Endothelial cell of umbilical vein (primary cell): ENCODE measurements at regions not wholly inside any gene's neighbourhood (a gene's known extent, or its start where the extent isn't known, plus 50 kb on each side); places are given as distances from the start of the nearest gene placed in this dataset.

Experiments used
- BruUV-seq: library from RNA; stranded (reverse); fragments of 400-500 nt; replicated peaks from 2 replicates; lab custom pipeline; 2021; lab: Mats Ljungman, UMichigan
- CTCF ChIA-PET: fragments of 300-600, 350-600 bp; sonication (Branson Sonifier 250); formaldehyde crosslinking; loops from one replicate; lab custom pipeline; 2021; ENCODE audit warnings: antibody characterized with exemption, inconsistent platforms; lab: Charles Lee
- POLR2A ChIA-PET: fragments of 300-600, 350-600 bp; sonication (Branson Sonifier 250); formaldehyde crosslinking; loops from one replicate; lab custom pipeline; 2021; ENCODE audit warnings: antibody characterized with exemption, inconsistent platforms; lab: Charles Lee
- DNase-seq: peaks from one replicate; pipeline ENCODE4 v3.0.0-alpha.2; 2011; ENCODE audit warnings: low read depth, low spot score
- FAIRE-seq: peaks from 2 replicates; lab custom pipeline; 2011; peaks lifted over from hg19 to GRCh38; lab: Jason Lieb, UNC
- H2AFZ ChIP-seq: 2 replicates; pipeline ENCODE4 v1.6.0; 2012; ENCODE audit warnings: low read depth, low read length, control low read depth, inconsistent platforms
- H3K27ac ChIP-seq: 2 replicates; pipeline ENCODE4 v1.5.1; 2011; ENCODE audit warnings: low read depth, mild to moderate bottlenecking, control low read depth, low read length, moderate library complexity; ENCODE audit not compliant: insufficient read depth
- H3K27me3 ChIP-seq, 2 experiments: 2 replicates each; pipeline versions ENCODE4 v1.6.0 to v1.6.1; 2011; ENCODE audit warnings: low read length in 2 of 2, mixed read lengths in 1 of 2; ENCODE audit not compliant: control insufficient read depth in 2 of 2, insufficient read depth in 2 of 2
- H3K36me3 ChIP-seq, 2 experiments: 2 replicates in 1 of 2; 3 replicates in 1 of 2; pipeline ENCODE4 v1.5.1; 2011; ENCODE audit warnings: low read length in 2 of 2, mild to moderate bottlenecking in 1 of 2, moderate library complexity in 1 of 2; ENCODE audit not compliant: control insufficient read depth in 2 of 2, insufficient read depth in 2 of 2; ENCODE audit errors: extremely low read depth in 1 of 2
- H3K4me1 ChIP-seq: 3 replicates; pipeline ENCODE4 v1.5.1; 2011; ENCODE audit warnings: mild to moderate bottlenecking, low read length; ENCODE audit not compliant: control insufficient read depth, insufficient read depth; ENCODE audit errors: extremely low read depth
- H3K4me2 ChIP-seq: 2 replicates; pipeline ENCODE4 v1.6.1; 2011; ENCODE audit warnings: low read length, control low read depth, mixed read lengths; ENCODE audit not compliant: insufficient read depth
- H3K4me3 ChIP-seq, 3 experiments: fragments of 200-600 bp in 1 of 3; sonication (generic), shearing (Covaris generic) in 1 of 3; replicated peaks in 1 of 3; 2 replicates each; pipeline ENCODE4 v1.5.1; 2011 to 2016; ENCODE audit warnings: control low read depth in 3 of 3, low read length in 3 of 3, mild to moderate bottlenecking in 2 of 3, inconsistent platforms in 1 of 3, low read depth in 1 of 3, moderate library complexity in 1 of 3; ENCODE audit not compliant: insufficient read depth in 1 of 3
- H3K79me2 ChIP-seq: 2 replicates; pipeline ENCODE4 v1.6.0; 2012; ENCODE audit warnings: low read length, inconsistent platforms; ENCODE audit not compliant: control insufficient read depth, insufficient read depth
- H3K9ac ChIP-seq: replicated peaks from 2 replicates; pipeline ENCODE3; 2011; ENCODE audit warnings: low read length, control low read depth; ENCODE audit not compliant: insufficient read depth; ENCODE audit errors: extremely low read depth
- H3K9me1 ChIP-seq: replicated peaks from 3 replicates; pipeline ENCODE4 v1.6.0; 2011; ENCODE audit warnings: mild to moderate bottlenecking, low read length; ENCODE audit not compliant: control insufficient read depth, insufficient read depth; ENCODE audit errors: extremely low read depth
- H3K9me3 ChIP-seq: replicated peaks from 2 replicates; pipeline ENCODE4 v1.5.1; 2012; ENCODE audit warnings: low read length, inconsistent platforms; ENCODE audit not compliant: control insufficient read depth, insufficient read depth
- H4K20me1 ChIP-seq: replicated peaks from 2 replicates; pipeline ENCODE3; 2011; ENCODE audit warnings: mild to moderate bottlenecking, low read length; ENCODE audit not compliant: control insufficient read depth, insufficient read depth; ENCODE audit errors: extremely low read depth
- EZH2 ChIP-seq: IDR thresholded peaks from 2 replicates; pipeline ENCODE4 v1.6.1; 2012; ENCODE audit warnings: borderline replicate concordance, low read depth, mild to moderate bottlenecking, moderate library complexity, low read length, inconsistent platforms; ENCODE audit not compliant: severe bottlenecking
- FOS ChIP-seq: IDR thresholded peaks from 2 replicates; pipeline ENCODE4 v1.6.1; 2011; ENCODE audit warnings: mild to moderate bottlenecking, low read length, moderate library complexity, borderline replicate concordance; ENCODE audit not compliant: insufficient read depth
- GATA2 ChIP-seq: IDR thresholded peaks from 2 replicates; pipeline ENCODE4 v1.7.0; 2011; ENCODE audit warnings: low read depth, mild to moderate bottlenecking, moderate library complexity, mixed read lengths, low read length; ENCODE audit not compliant: insufficient read length, insufficient read depth
- JUN ChIP-seq: IDR thresholded peaks from 2 replicates; pipeline ENCODE4 v1.6.1; 2011; ENCODE audit warnings: borderline replicate concordance, low read depth; ENCODE audit not compliant: insufficient read length, insufficient read depth
- MAX ChIP-seq: IDR thresholded peaks from 2 replicates; pipeline ENCODE4 v1.6.1; 2011; ENCODE audit not compliant: insufficient read depth, insufficient read length
- MYC ChIP-seq: IDR thresholded peaks from one replicate; pipeline ENCODE4 v1.6.1; 2011; ENCODE audit warnings: mild to moderate bottlenecking, low read depth, low read length
- POLR2A ChIP-seq: IDR thresholded peaks from 2 replicates; pipeline ENCODE4 v1.6.1; 2012; ENCODE audit warnings: low read depth, mild to moderate bottlenecking, control low read depth, low read length
- POLR2AphosphoS5 ChIP-seq: IDR thresholded peaks from 2 replicates; pipeline ENCODE4 v1.6.1; 2012; ENCODE audit warnings: low read depth, mild to moderate bottlenecking, control low read depth, low read length, moderate library complexity; ENCODE audit not compliant: insufficient read depth
- dilution Hi-C: fragments of 300-500 bp; cut with MboI; formaldehyde crosslinking; loops from one replicate; pipeline ENCODE4 v1.15.0; 2019; ENCODE audit warnings: low sequenced_read_pairs; ENCODE audit not compliant: extremely low pct_ligation_motif_present
- intact Hi-C: fragments of 100-400 bp; cut with micrococcal nuclease; formaldehyde crosslinking; loops from one replicate; pipeline ENCODE4 v1.10.0; 2022
- TF ChIP-seq, protein P1 (sequence below), 2 donors: IDR thresholded peaks; 1 replicate in 1 of 2; 2 replicates in 1 of 2; pipeline ENCODE4 v1.5.1; 2011; ENCODE audit warnings: low read length in 2 of 2, mild to moderate bottlenecking in 2 of 2, moderate library complexity in 2 of 2, control low read depth in 1 of 2, inconsistent platforms in 1 of 2, low read depth in 1 of 2; ENCODE audit not compliant: insufficient read depth in 1 of 2; ENCODE audit errors: extremely low read depth in 1 of 2

DNA sequence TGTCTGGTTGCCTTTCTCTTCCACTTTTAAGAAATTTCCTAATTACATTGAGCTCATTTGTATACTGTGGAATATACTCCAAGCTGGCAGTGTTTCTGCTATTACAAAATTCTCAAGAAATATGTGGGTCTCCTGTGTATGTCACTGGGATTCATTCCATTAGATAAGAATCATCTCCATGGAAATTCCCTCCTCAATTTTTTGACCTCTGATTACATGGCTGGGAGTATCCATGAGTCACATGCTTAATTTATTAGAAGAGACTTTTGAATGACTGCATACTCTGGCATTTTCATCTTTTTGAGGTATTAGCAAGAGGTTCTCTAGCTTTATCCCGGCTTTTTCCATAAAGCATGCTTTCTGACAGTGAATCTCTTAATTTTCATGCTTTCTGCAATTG is 665.5 kb upstream of the CNTNAP5 start:
- CTCF ChIA-PET = no interaction called here
- no TSS peak for BruUV-seq
- no peak for TF ChIP-seq EZH2
- TF ChIP-seq MAX = no peak
- no peak for TF ChIP-seq GATA2
- TF ChIP-seq FOS = no peak
- TF ChIP-seq MYC = no peak
- no peak for TF ChIP-seq JUN
- TF ChIP-seq POLR2A = no peak
- TF ChIP-seq, protein P1, sequence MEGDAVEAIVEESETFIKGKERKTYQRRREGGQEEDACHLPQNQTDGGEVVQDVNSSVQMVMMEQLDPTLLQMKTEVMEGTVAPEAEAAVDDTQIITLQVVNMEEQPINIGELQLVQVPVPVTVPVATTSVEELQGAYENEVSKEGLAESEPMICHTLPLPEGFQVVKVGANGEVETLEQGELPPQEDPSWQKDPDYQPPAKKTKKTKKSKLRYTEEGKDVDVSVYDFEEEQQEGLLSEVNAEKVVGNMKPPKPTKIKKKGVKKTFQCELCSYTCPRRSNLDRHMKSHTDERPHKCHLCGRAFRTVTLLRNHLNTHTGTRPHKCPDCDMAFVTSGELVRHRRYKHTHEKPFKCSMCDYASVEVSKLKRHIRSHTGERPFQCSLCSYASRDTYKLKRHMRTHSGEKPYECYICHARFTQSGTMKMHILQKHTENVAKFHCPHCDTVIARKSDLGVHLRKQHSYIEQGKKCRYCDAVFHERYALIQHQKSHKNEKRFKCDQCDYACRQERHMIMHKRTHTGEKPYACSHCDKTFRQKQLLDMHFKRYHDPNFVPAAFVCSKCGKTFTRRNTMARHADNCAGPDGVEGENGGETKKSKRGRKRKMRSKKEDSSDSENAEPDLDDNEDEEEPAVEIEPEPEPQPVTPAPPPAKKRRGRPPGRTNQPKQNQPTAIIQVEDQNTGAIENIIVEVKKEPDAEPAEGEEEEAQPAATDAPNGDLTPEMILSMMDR (IDR thresholded peaks at IDR 0.05; ENCODE audit: extremely low read depth in 1 of 2, insufficient read depth in 1 of 2, low read depth in 1 of 2, low read length in 2 of 2) = no peak
- TF ChIP-seq POLR2AphosphoS5 = no peak
- no peak for DNase-seq
- no peaks in the 10 kb centered on the region for H3K9me1 ChIP-seq
- no peak overlapping the region for H3K4me2 ChIP-seq
- dilution Hi-C loops = no loop called here
- H3K4me3 ChIP-seq = no peak overlapping the region
- POLR2A ChIA-PET = no interaction called here
- no peaks in the 10 kb centered on the region for H3K27me3 ChIP-seq
- no peaks in the 10 kb centered on the region for H3K9me3 ChIP-seq
- H2AFZ ChIP-seq = no peak overlapping the region
- no peak for FAIRE-seq
- intact Hi-C loops = no loop called here
- no peak overlapping the region for H3K9ac ChIP-seq
- H3K79me2 ChIP-seq = no peaks in the 10 kb centered on the region
- H3K36me3 ChIP-seq = no peaks in the 10 kb centered on the region
- H3K27ac ChIP-seq = no peak overlapping the region
- no peaks in the 10 kb centered on the region for H4K20me1 ChIP-seq
- no peaks in the 10 kb centered on the region for H3K4me1 ChIP-seq
